Calu3 (cell line): ENCODE measurements at regions not wholly inside any gene's neighbourhood (a gene's known extent, or its start where the extent isn't known, plus 50 kb on each side); places are given as distances from the start of the nearest gene placed in this dataset.

Source experiments
- BruUV-seq: library from RNA; stranded (reverse); fragments of 400-500 nt; replicated peaks from 2 replicates; lab custom pipeline; 2021; lab: Mats Ljungman, UMichigan
- CTCF ChIA-PET: fragments of 300-600 bp; sonication (Branson Sonifier 250); formaldehyde crosslinking; loops from one replicate; lab custom pipeline; 2022; ENCODE audit warnings: antibody characterized with exemption; lab: Charles Lee
- DNase-seq: peaks from one replicate; pipeline ENCODE4 v3.0.0; 2022
- H3K27ac Mint-ChIP-seq: one replicate; pipeline ENCODE4 v1.8.0; 2022; ENCODE audit warnings: mixed read lengths; ENCODE audit not compliant: unreplicated experiment
- H3K27me3 Mint-ChIP-seq: one replicate; pipeline ENCODE4 v1.8.0; 2022; ENCODE audit warnings: mixed read lengths; ENCODE audit not compliant: unreplicated experiment
- H3K36me3 Mint-ChIP-seq: one replicate; pipeline ENCODE4 v1.8.0; 2022; ENCODE audit warnings: mild to moderate bottlenecking, moderate library complexity, mixed read lengths; ENCODE audit not compliant: insufficient read depth, unreplicated experiment
- H3K4me1 Mint-ChIP-seq: one replicate; pipeline ENCODE4 v1.8.0; 2022; ENCODE audit warnings: mild to moderate bottlenecking, low read depth, mixed read lengths; ENCODE audit not compliant: unreplicated experiment
- H3K4me3 Mint-ChIP-seq: one replicate; pipeline ENCODE4 v1.8.0; 2022; ENCODE audit warnings: mild to moderate bottlenecking, low read depth, moderate library complexity, mixed read lengths; ENCODE audit not compliant: unreplicated experiment
- H3K9me3 Mint-ChIP-seq: one replicate; pipeline ENCODE4 v1.8.0; 2022; ENCODE audit warnings: low read depth, mixed read lengths; ENCODE audit not compliant: unreplicated experiment
- intact Hi-C: fragments of 100-400 bp; cut with micrococcal nuclease; formaldehyde crosslinking; loops from one replicate; pipeline ENCODE4 v1.10.0; 2022; ENCODE audit not compliant: unreplicated experiment
- TF ChIP-seq, protein P1 (sequence below): fragments of 200-600 bp; IDR thresholded peaks from one replicate; pipeline ENCODE4 v1.8.0; 2022; ENCODE audit warnings: antibody characterized with exemption; ENCODE audit not compliant: unreplicated experiment

DNA sequence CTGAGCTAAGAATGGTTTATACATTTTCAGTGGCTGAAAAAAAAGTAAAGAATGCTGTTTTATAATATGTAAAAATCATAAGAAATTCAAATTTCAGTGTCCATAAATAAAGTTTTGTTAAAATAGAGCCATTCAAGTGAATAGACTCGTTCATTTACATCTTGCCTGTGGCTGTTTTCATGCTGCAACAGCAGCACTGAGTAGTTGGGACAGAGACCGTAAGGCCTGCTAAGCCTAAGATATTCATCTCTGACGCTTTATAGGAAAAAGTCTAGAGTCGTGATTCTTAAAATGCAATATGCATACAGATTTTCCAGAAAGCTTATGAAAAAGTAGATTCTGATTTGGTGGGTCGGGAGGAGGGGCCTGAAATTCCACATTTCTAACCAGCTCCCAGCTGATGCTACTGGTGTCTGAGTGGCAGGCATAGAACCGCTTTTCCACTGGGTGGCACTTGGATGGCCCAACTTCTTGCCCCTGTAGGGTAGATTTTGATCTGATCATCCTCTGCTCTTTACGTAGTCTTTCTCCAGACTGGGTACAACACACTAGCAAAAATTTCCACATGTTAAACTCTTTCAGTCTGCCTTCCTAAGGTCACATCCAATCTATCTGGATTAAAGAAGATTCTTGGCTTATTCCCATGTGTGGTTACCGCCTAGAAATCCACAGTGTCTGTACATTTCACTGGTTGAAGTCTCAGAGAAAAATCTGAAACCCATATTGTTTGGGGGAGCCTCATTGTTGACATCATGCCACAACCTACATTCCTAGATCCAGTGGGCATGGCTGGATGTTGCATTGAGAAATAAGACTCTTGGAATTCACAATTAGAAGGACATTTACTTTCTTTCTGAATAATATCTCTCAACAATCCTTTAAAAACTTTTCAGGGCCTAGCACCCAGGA, 151.2 kb downstream of the C12orf75 start:
- Mint-ChIP-seq H3K4me3 (no peak overlapping the region), H3K9me3 (no peaks in the 10 kb centered on the region), H3K36me3 (no peaks in the 10 kb centered on the region), H3K27ac (no peak overlapping the region), H3K4me1 (peaks cover 23% of the 10 kb centered on the region), H3K27me3 (no peaks in the 10 kb centered on the region)
- CTCF ChIA-PET, result no interaction called here
- TF ChIP-seq, protein P1, sequence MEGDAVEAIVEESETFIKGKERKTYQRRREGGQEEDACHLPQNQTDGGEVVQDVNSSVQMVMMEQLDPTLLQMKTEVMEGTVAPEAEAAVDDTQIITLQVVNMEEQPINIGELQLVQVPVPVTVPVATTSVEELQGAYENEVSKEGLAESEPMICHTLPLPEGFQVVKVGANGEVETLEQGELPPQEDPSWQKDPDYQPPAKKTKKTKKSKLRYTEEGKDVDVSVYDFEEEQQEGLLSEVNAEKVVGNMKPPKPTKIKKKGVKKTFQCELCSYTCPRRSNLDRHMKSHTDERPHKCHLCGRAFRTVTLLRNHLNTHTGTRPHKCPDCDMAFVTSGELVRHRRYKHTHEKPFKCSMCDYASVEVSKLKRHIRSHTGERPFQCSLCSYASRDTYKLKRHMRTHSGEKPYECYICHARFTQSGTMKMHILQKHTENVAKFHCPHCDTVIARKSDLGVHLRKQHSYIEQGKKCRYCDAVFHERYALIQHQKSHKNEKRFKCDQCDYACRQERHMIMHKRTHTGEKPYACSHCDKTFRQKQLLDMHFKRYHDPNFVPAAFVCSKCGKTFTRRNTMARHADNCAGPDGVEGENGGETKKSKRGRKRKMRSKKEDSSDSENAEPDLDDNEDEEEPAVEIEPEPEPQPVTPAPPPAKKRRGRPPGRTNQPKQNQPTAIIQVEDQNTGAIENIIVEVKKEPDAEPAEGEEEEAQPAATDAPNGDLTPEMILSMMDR, result no peak
- no peak for DNase-seq
- BruUV-seq, result no TSS peak
- intact Hi-C loops, result no loop called here

DNA sequence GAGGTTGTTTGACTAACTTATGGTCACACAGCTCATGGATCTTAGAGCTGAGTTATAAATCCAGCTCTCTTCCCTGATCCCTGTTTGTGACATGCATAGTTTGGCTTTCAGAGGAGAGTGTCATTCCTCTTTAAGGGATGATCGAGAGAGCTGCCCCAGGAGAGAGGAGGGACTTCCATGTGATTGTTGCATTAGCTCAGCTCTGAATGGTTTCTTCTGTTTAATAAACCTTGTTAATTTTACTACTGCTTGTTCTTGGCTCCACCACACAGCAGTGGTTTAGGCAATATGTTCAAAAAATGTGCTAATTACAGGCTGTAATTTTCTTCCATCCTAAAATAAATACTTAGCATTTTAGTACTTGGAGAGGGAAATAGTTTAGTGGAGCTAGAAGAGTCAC, 152.5 kb downstream of the C12orf75 start:
- DNase-seq, result no peak
- H3K36me3 Mint-ChIP-seq, result no peaks in the 10 kb centered on the region
- H3K4me3 Mint-ChIP-seq, result no peak overlapping the region
- TF ChIP-seq, protein P1, result no peak
- BruUV-seq, result no TSS peak
- H3K27ac Mint-ChIP-seq, result no peak overlapping the region
- H3K27me3 Mint-ChIP-seq, result no peaks in the 10 kb centered on the region
- intact Hi-C loops, result no loop called here
- CTCF ChIA-PET, result no interaction called here
- H3K4me1 Mint-ChIP-seq, result peaks cover 23% of the 10 kb centered on the region
- no peaks in the 10 kb centered on the region for H3K9me3 Mint-ChIP-seq

DNA sequence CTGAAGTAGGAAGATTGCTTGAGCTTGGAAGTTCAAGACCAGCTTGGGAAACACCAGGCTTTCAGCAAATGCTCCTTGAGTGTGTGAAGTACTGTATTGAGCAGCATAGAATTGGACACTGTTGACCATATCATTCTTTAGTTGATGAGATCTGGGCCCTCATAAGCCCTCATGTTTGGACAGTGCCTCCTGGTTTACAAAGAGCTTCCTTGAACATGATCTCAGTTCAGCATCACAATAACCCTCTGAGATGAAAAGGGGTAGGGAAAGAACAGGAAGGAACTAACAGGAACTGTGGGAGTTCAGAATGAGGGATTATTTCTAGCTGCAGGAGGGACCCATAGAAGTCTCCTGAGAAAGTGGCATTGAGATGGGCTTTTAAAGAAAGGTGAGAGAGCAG, 153.2 kb downstream of the C12orf75 start:
- TF ChIP-seq, protein P1, result no peak
- BruUV-seq, result no TSS peak
- no peak overlapping the region for H3K4me3 Mint-ChIP-seq
- H3K9me3 Mint-ChIP-seq, result no peaks in the 10 kb centered on the region
- H3K27ac Mint-ChIP-seq, result no peak overlapping the region
- intact Hi-C loops, result no loop called here
- no peak for DNase-seq
- H3K36me3 Mint-ChIP-seq, result no peaks in the 10 kb centered on the region
- H3K27me3 Mint-ChIP-seq, result no peaks in the 10 kb centered on the region
- peaks cover 23% of the 10 kb centered on the region for H3K4me1 Mint-ChIP-seq
- CTCF ChIA-PET, result no interaction called here

DNA sequence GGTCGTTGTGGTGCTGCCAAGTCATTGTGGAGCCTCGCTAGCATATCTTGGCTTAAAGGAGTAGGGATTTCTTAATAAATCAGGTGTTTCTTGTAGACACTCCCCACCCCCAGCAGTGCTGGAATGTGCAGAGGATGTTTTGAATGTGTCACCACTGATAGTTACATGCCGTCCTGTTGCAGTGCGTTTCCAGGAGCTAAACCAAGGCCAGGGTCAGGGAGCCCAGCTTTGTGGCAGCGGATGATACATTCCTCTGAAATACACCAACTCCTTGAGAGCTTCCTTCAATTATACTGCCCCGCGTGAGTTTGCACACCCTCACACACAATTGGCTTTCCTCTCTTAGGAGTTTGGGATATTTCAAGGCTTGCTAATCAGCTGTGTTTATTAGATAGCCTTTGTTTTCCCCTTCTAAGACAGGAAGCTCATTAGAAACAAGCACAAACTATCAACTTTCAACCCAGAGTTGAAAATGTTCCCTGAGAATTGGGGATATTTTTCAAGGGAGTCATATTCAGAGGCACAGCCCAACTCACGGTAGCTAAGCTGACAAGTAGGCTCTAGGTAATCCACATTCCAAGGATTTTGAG, 154.9 kb downstream of the C12orf75 start:
- H3K36me3 Mint-ChIP-seq, result no peaks in the 10 kb centered on the region
- no peak overlapping the region for H3K27ac Mint-ChIP-seq
- no peak overlapping the region for H3K4me3 Mint-ChIP-seq
- H3K4me1 Mint-ChIP-seq, result peaks cover 12% of the 10 kb centered on the region
- no TSS peak for BruUV-seq
- H3K9me3 Mint-ChIP-seq, result no peaks in the 10 kb centered on the region
- CTCF ChIA-PET, result no interaction called here
- no peaks in the 10 kb centered on the region for H3K27me3 Mint-ChIP-seq
- TF ChIP-seq, protein P1, result no peak
- peak; percentile 26 for DNase-seq
- intact Hi-C loops, result no loop called here
